GM12875 (cell line): ENCODE measurements at regions not wholly inside any gene's neighbourhood (a gene's known extent, or its start where the extent isn't known, plus 50 kb on each side); places are given as distances from the start of the nearest gene placed in this dataset.

Experiments
- H3K4me3 ChIP-seq: one replicate; pipeline ENCODE4 v1.5.1; 2011; ENCODE audit warnings: low read depth, low read length, control low read depth
- TF ChIP-seq, protein P1 (sequence below): IDR thresholded peaks from 2 replicates; pipeline ENCODE4 v1.5.1; 2011; ENCODE audit warnings: low read depth, mild to moderate bottlenecking, control low read depth, inconsistent platforms, low read length, moderate library complexity, borderline replicate concordance; ENCODE audit not compliant: insufficient read depth

DNA sequence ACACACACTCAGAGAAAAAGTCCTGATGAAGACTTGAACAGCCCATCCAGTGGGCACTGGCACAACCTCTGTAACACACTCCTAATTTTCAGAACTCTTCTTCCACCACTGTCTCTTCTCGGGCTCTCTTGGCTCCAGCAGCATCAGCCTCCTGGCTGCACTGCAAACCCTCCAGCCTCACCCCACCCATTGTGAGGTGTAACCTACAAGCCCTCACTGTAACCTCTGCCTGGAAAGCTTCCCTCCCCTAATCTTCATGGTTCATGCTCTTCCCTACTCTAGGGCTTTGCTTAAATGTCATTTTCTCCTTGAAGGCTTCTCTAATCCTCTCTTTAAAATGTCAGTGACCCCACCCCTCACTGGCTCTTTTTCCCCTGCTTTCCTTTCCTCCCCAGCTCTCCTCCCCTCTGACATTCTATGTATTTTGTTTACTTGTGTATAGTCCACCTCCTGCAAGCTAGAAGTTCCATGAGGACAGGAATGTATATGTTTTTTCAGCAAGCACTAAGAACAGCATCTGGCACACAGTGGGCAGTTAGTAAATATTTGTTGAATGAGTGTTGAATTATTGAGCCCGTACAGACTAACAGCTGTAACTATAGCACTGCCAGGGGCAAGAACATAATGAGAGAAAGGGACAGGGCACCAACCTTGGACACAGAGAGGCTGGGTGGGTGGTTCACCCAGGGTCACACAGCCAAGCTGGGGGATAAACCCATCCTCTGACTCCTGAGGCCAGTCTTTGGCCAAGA is 76.4 kb downstream of the ESM1 start:
- TF ChIP-seq, protein P1, sequence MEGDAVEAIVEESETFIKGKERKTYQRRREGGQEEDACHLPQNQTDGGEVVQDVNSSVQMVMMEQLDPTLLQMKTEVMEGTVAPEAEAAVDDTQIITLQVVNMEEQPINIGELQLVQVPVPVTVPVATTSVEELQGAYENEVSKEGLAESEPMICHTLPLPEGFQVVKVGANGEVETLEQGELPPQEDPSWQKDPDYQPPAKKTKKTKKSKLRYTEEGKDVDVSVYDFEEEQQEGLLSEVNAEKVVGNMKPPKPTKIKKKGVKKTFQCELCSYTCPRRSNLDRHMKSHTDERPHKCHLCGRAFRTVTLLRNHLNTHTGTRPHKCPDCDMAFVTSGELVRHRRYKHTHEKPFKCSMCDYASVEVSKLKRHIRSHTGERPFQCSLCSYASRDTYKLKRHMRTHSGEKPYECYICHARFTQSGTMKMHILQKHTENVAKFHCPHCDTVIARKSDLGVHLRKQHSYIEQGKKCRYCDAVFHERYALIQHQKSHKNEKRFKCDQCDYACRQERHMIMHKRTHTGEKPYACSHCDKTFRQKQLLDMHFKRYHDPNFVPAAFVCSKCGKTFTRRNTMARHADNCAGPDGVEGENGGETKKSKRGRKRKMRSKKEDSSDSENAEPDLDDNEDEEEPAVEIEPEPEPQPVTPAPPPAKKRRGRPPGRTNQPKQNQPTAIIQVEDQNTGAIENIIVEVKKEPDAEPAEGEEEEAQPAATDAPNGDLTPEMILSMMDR = no peak
- H3K4me3 ChIP-seq = no peak overlapping the region

DNA sequence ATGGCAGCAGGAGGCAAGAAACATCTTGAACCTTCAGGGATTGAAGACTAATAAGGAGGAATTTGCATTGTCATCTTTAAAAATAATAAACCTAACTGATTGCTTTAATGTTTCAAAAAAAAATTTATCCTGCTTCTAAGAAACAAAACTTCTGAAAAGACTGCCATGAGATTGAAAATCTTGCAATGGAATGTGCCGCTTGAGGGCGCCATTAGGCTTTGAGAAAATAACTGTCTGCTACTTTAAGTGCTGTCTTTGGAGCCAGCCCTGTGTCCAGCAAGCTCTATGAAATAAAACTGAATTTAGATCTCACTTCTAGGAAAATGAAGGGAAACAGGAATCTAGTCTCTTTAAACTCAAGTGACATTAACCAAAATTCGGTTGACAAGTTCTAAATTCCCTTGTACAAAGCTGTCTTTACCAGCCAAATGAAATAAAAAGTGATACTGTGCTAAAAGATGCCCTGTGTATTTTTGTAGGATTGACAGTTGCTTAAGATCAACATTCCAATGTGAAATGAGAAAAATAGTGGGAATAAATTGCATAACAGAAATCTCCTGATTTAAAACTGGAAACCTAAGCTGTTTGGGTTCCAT is 79.4 kb downstream of the ESM1 start:
- TF ChIP-seq, protein P1 = peak; percentile 39; the same call in 1 of the 2 replicates
- no peak overlapping the region for H3K4me3 ChIP-seq

DNA sequence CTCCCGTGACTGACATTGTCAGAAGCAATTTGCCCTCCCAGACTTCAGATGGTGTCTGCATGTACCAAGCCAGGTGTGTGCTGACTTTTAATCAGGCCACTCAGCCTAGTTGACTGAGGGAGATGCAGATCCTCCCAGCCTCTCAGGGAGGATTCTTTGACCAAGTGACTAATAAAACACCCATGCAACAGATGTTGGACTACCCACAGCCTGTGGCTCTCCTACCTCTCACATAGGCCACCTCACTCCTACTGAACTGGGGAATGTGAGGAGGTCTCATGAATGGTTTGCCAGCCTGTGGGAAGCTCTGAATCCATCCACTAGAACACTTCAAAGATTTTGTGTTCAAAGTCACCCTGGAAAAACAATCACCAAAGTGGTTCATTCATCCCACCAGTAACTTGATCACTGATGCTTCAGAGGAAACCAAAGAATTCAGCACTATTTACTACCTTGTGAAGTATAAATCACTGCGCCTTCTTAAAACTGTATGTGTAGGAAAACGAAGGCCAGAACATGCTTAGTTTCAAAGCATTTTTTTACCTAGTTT is 80.1 kb downstream of the ESM1 start:
- no peak overlapping the region for H3K4me3 ChIP-seq
- TF ChIP-seq, protein P1 = no peak

DNA sequence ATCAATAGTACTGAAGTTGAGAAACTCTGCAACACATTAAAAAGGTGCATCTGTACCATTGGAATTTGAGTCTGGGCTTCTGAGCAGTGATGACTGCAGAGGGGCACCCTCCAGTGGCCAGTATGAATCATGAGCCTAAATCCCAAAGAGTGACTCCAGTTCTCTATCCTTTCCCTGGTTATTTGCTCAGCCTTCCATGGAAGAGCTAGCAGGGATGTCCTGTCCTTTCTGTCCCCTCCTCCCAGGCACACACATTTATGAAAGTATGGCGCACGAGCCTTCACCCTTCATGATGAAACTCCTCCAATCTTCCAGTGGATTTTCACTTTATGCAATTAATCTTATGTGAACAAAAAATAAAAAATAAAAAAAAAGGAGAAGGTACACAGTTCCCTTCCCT is 81.0 kb downstream of the ESM1 start:
- H3K4me3 ChIP-seq = no peak overlapping the region
- TF ChIP-seq, protein P1 = peak; percentile 18; the same call in 1 of the 2 replicates

DNA sequence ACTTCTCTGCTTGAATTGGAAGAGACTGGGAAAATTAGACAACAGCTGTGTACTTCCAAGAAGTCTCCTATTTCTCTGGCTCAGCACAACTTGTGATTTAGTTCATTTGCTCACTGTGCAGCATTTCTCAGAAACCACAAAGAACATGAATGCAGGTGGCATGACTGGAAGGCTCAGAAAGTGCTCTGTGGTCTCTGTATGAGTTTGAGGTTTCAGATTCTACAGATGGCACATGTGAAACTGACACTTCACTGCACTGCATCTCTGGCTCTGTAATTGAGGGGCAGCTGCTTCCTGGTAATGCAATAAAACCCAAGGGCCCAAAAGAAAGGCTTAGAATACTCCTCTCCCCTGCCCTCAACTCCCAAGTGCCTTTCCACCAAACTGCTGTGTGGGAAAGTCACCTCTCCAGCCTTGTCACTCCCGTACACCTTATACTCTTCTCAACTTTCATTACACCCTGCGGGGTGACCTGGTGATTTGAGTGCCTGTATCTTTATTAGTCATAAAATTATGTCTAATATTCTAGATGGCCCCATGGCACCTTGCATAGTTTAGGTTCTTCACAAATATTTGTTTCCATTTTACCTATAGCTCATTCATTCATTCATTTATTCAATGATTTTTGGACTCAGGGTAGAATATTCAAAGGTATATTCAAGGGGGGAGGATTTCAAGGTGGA is 82.5 kb downstream of the ESM1 start:
- H3K4me3 ChIP-seq = no peak overlapping the region
- TF ChIP-seq, protein P1 = no peak

DNA sequence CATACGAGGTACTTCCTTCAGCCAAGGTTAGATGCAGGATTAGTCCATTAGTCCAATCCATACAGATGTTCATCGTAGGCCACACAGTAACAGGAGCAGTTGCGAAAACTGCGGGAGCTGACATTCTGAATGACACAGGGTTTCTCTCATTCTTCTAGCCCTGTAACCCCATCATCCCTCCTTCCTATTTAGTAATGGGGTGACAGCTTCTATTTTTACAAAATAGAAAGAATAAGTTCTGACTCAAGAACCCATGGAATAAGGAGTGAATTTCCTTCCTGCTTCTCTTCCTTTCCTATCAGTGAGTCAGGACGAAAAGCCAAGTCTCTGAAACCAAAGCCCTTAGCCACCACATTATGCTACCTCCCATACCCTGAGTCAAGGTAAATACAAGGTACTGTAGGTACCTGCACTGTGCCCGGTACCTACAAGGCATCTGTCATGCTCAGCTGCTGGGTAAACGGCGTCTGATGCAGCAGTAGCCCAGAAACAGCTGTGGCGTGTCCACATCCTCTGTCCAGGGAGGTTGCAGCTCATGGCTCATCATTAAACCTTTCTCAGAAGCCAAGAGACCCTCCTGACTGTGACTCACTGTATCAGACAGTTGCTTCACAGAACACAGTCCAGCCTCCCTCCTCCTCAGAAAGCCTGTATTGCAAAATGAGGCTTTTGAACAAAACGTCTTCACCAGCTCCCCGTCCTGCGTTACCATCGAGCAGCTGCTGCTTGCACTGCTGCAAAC is 84.2 kb downstream of the ESM1 start:
- TF ChIP-seq, protein P1 = no peak
- H3K4me3 ChIP-seq = no peak overlapping the region
